Astrocyte (in vitro differentiated cells and primary cell): ENCODE measurements at regions not wholly inside any gene's neighbourhood (a gene's known extent, or its start where the extent isn't known, plus 50 kb on each side); places are given as distances from the start of the nearest gene placed in this dataset.

Source experiments
- DNase-seq: peaks from one replicate; pipeline ENCODE4 v3.0.0-alpha.2; 2010; ENCODE audit warnings: low read depth
- FAIRE-seq: peaks from 2 replicates; lab custom pipeline; 2011; peaks lifted over from hg19 to GRCh38; lab: Jason Lieb, UNC
- H2AFZ ChIP-seq: 2 replicates; pipeline ENCODE4 v1.6.0; 2012; ENCODE audit warnings: low read depth, low read length, inconsistent platforms
- H3K27ac ChIP-seq: 2 replicates; pipeline ENCODE4 v1.5.1; 2011; ENCODE audit warnings: low read depth, low read length, inconsistent platforms
- H3K27me3 ChIP-seq: 2 replicates; pipeline ENCODE4 v1.6.0; 2011; ENCODE audit warnings: low read length, inconsistent platforms; ENCODE audit not compliant: insufficient read depth
- H3K36me3 ChIP-seq: 2 replicates; pipeline ENCODE4 v1.5.1; 2011; ENCODE audit warnings: low read length, inconsistent platforms; ENCODE audit not compliant: insufficient read depth
- H3K4me1 ChIP-seq: 2 replicates; pipeline ENCODE4 v1.5.1; 2011; ENCODE audit warnings: low read length, inconsistent platforms; ENCODE audit not compliant: insufficient read depth
- H3K4me2 ChIP-seq: 2 replicates; pipeline ENCODE4 v1.6.0; 2012; ENCODE audit warnings: low read length, inconsistent platforms
- H3K4me3 ChIP-seq: 2 replicates; pipeline ENCODE4 v1.5.1; 2011; ENCODE audit warnings: low read depth, mild to moderate bottlenecking, low read length, inconsistent platforms; ENCODE audit not compliant: insufficient read depth
- H3K79me2 ChIP-seq: 2 replicates; pipeline ENCODE4 v1.6.0; 2012; ENCODE audit warnings: mild to moderate bottlenecking, low read length, inconsistent platforms; ENCODE audit not compliant: insufficient read depth
- H3K9ac ChIP-seq: 2 replicates; pipeline ENCODE4 v1.6.0; 2012; ENCODE audit warnings: mild to moderate bottlenecking, low read length, inconsistent platforms
- H3K9me3 ChIP-seq: 2 replicates; pipeline ENCODE4 v1.5.1; 2012; ENCODE audit warnings: low read depth, mild to moderate bottlenecking, low read length, inconsistent platforms; ENCODE audit not compliant: insufficient read depth
- H4K20me1 ChIP-seq: 2 replicates; pipeline ENCODE4 v1.6.0; 2012; ENCODE audit warnings: low read length, inconsistent platforms; ENCODE audit not compliant: insufficient read depth
- H3K27ac Mint-ChIP-seq: one replicate; pipeline ENCODE4 v1.8.0; 2021; ENCODE audit warnings: mild to moderate bottlenecking, mixed read lengths; ENCODE audit not compliant: unreplicated experiment
- H3K27me3 Mint-ChIP-seq: one replicate; pipeline ENCODE4 v1.8.0; 2021; ENCODE audit warnings: low read depth, mixed read lengths; ENCODE audit not compliant: unreplicated experiment
- H3K36me3 Mint-ChIP-seq: one replicate; pipeline ENCODE4 v1.8.0; 2021; ENCODE audit warnings: low read depth, mixed read lengths; ENCODE audit not compliant: unreplicated experiment
- H3K4me1 Mint-ChIP-seq: one replicate; pipeline ENCODE4 v1.8.0; 2021; ENCODE audit warnings: low read depth, mixed read lengths; ENCODE audit not compliant: unreplicated experiment
- H3K4me3 Mint-ChIP-seq: one replicate; pipeline ENCODE4 v1.8.0; 2021; ENCODE audit warnings: mild to moderate bottlenecking, moderate library complexity, mixed read lengths; ENCODE audit not compliant: unreplicated experiment
- H3K9me3 Mint-ChIP-seq: one replicate; pipeline ENCODE4 v1.8.0; 2021; ENCODE audit warnings: mild to moderate bottlenecking, mixed read lengths; ENCODE audit not compliant: unreplicated experiment
- CTCF ChIP-seq: IDR thresholded peaks from 2 replicates; pipeline ENCODE4 v1.5.1; 2011; ENCODE audit warnings: low read depth, mild to moderate bottlenecking, inconsistent platforms, low read length, moderate library complexity; ENCODE audit not compliant: insufficient read depth
- EZH2 ChIP-seq: IDR thresholded peaks from 2 replicates; pipeline ENCODE4 v1.6.1; 2012; ENCODE audit warnings: mild to moderate bottlenecking, low read length, inconsistent platforms; ENCODE audit not compliant: insufficient read depth

- FAIRE-seq (no peak), DNase-seq (no peak)
- H3K4me2 ChIP-seq = no peak overlapping the region
- no peaks in the 10 kb centered on the region for H3K36me3 ChIP-seq
- no peaks in the 10 kb centered on the region for H4K20me1 ChIP-seq
- no peaks in the 10 kb centered on the region for H3K27me3 ChIP-seq
- H3K27ac ChIP-seq = no peak overlapping the region
- no peak overlapping the region for H3K9ac ChIP-seq
- H3K4me3 Mint-ChIP-seq = no peak overlapping the region
- no peaks in the 10 kb centered on the region for H3K79me2 ChIP-seq
- H3K4me1 Mint-ChIP-seq = peaks cover 11% of the 10 kb centered on the region
- H3K4me1 ChIP-seq = peaks cover 15% of the 10 kb centered on the region
- no peaks in the 10 kb centered on the region for H3K27me3 Mint-ChIP-seq
- no peaks in the 10 kb centered on the region for H3K9me3 Mint-ChIP-seq
- H3K36me3 Mint-ChIP-seq = no peaks in the 10 kb centered on the region
- H2AFZ ChIP-seq = no peak overlapping the region
- TF ChIP-seq CTCF = no peak
- no peak for TF ChIP-seq EZH2
- H3K9me3 ChIP-seq = no peaks in the 10 kb centered on the region
- no peak overlapping the region for H3K4me3 ChIP-seq
- no peak overlapping the region for H3K27ac Mint-ChIP-seq
Measured at GRCh38 chr9:28232686-28233085, 659.4 kb upstream of the C9orf72 start.

GRCh38 chr9:28234133-28234893 is 661.0 kb upstream of the C9orf72 start:
- Histone ChIP-seq H2AFZ (no peak overlapping the region), H3K4me2 (peak overlapping the region; percentile 32), H3K79me2 (no peaks in the 10 kb centered on the region), H3K4me3 (no peak overlapping the region), H3K4me1 (peaks cover 15% of the 10 kb centered on the region), H3K36me3 (no peaks in the 10 kb centered on the region), H4K20me1 (no peaks in the 10 kb centered on the region), H3K9me3 (no peaks in the 10 kb centered on the region), H3K9ac (no peak overlapping the region), H3K27me3 (no peaks in the 10 kb centered on the region), H3K27ac (peak overlapping the region; percentile 31)
- TF ChIP-seq EZH2 (no peak), CTCF (no peak)
- FAIRE-seq (no peak), DNase-seq (no peak)
- H3K27ac Mint-ChIP-seq = peak overlapping the region; percentile 64
- no peak overlapping the region for H3K4me3 Mint-ChIP-seq
- no peaks in the 10 kb centered on the region for H3K27me3 Mint-ChIP-seq
- H3K4me1 Mint-ChIP-seq = peaks cover 11% of the 10 kb centered on the region
- no peaks in the 10 kb centered on the region for H3K9me3 Mint-ChIP-seq
- H3K36me3 Mint-ChIP-seq = no peaks in the 10 kb centered on the region

- H3K4me1 ChIP-seq = peaks cover 15% of the 10 kb centered on the region
- H4K20me1 ChIP-seq = no peaks in the 10 kb centered on the region
- peak overlapping the region; percentile 64 for H3K27ac Mint-ChIP-seq
- H3K4me3 Mint-ChIP-seq = no peak overlapping the region
- H3K79me2 ChIP-seq = no peaks in the 10 kb centered on the region
- H3K27me3 ChIP-seq = no peaks in the 10 kb centered on the region
- peaks cover 11% of the 10 kb centered on the region for H3K4me1 Mint-ChIP-seq
- no peaks in the 10 kb centered on the region for H3K36me3 Mint-ChIP-seq
- no peaks in the 10 kb centered on the region for H3K9me3 ChIP-seq
- H2AFZ ChIP-seq = no peak overlapping the region
- peak; percentile 13 for FAIRE-seq
- no peak overlapping the region for H3K9ac ChIP-seq
- peak overlapping the region; percentile 31 for H3K27ac ChIP-seq
- DNase-seq = peak; percentile 79
- H3K4me3 ChIP-seq = no peak overlapping the region
- no peaks in the 10 kb centered on the region for H3K36me3 ChIP-seq
- H3K4me2 ChIP-seq = peak overlapping the region; percentile 32
- H3K27me3 Mint-ChIP-seq = no peaks in the 10 kb centered on the region
- TF ChIP-seq EZH2 = no peak
- TF ChIP-seq CTCF = no peak
- H3K9me3 Mint-ChIP-seq = no peaks in the 10 kb centered on the region
Measured at GRCh38 chr9:28234894-28235277, 661.6 kb upstream of the C9orf72 start.
